NB4 (cell line): ENCODE measurements at regions not wholly inside any gene's neighbourhood (a gene's known extent, or its start where the extent isn't known, plus 50 kb on each side); places are given as distances from the start of the nearest gene placed in this dataset.

ENCODE experiments used
- DNase-seq: peaks from one replicate; pipeline ENCODE4 v3.0.0; 2010; ENCODE audit warnings: low read depth
- H3K4me3 ChIP-seq: one replicate; pipeline ENCODE4 v1.5.1; 2011; ENCODE audit warnings: mild to moderate bottlenecking, low read depth, low read length, moderate library complexity
- CTCF ChIP-seq: IDR thresholded peaks from one replicate; pipeline ENCODE4 v1.5.1; 2012; ENCODE audit warnings: low read depth, low read length
- MAX ChIP-seq: IDR thresholded peaks from 2 replicates; pipeline ENCODE4 v1.6.1; 2011; ENCODE audit warnings: low read depth, low read length
- MYC ChIP-seq: IDR thresholded peaks from 2 replicates; pipeline ENCODE4 v1.6.1; 2011; ENCODE audit warnings: low read depth, low read length
- POLR2A ChIP-seq: IDR thresholded peaks from 2 replicates; pipeline ENCODE4 v1.6.1; 2011; ENCODE audit warnings: mild to moderate bottlenecking; ENCODE audit not compliant: insufficient read length; ENCODE audit errors: extremely low read depth

- TF ChIP-seq MAX (no peak), CTCF (no peak), POLR2A (no peak), MYC (no peak)
- DNase-seq, result no peak
- no peak overlapping the region for H3K4me3 ChIP-seq
Measured at GRCh38 chr11:127114035-127114434, 113.5 kb upstream of the KIRREL3 start.

GRCh38 chr11:127110542-127110941 lies 110.0 kb upstream of the KIRREL3 start:
- DNase-seq, result peak; percentile 12
- TF ChIP-seq MYC (no peak), POLR2A (no peak), CTCF (no peak), MAX (no peak)
- H3K4me3 ChIP-seq, result no peak overlapping the region

GRCh38 chr11:127109796-127110480 lies 109.4 kb upstream of the KIRREL3 start:
- TF ChIP-seq MYC, result no peak
- no peak for TF ChIP-seq POLR2A
- no peak for TF ChIP-seq CTCF
- no peak for DNase-seq
- no peak overlapping the region for H3K4me3 ChIP-seq

GRCh38 chr11:127108838-127109237 lies 108.3 kb upstream of the KIRREL3 start:
- no peak for TF ChIP-seq MYC
- TF ChIP-seq CTCF, result no peak
- no peak for TF ChIP-seq POLR2A
- no peak for TF ChIP-seq MAX
- DNase-seq, result no peak

GRCh38 chr11:127106938-127107337 lies 106.4 kb upstream of the KIRREL3 start:
- H3K4me3 ChIP-seq, result no peak overlapping the region
- TF ChIP-seq CTCF, result no peak
- TF ChIP-seq MAX, result no peak
- no peak for DNase-seq

More at GRCh38 chr11:127108838-127109237, 108.3 kb upstream of the KIRREL3 start:
- no peak overlapping the region for H3K4me3 ChIP-seq
